A673 (cell line): ENCODE measurements at regions not wholly inside any gene's neighbourhood (a gene's known extent, or its start where the extent isn't known, plus 50 kb on each side); places are given as distances from the start of the nearest gene placed in this dataset.

ENCODE experiments used
- EZH2 ChIP-seq: fragments of 200-600 bp; sonication (generic); IDR thresholded peaks from 2 replicates; pipeline ENCODE4 v1.6.1; 2017; ENCODE audit warnings: borderline replicate concordance, low read depth, mild to moderate bottlenecking, mixed read lengths, antibody characterized with exemption, low read length; ENCODE audit not compliant: poor library complexity, severe bottlenecking
- TF ChIP-seq, protein P1 (sequence below): fragments of 300-800, 200-600 bp; sonication (generic); conservative IDR thresholded peaks from 2 replicates; pipeline ENCODE4 v1.5.1; 2017; ENCODE audit warnings: low read depth, mild to moderate bottlenecking, antibody characterized with exemption, low read length, moderate library complexity, mixed read lengths

DNA sequence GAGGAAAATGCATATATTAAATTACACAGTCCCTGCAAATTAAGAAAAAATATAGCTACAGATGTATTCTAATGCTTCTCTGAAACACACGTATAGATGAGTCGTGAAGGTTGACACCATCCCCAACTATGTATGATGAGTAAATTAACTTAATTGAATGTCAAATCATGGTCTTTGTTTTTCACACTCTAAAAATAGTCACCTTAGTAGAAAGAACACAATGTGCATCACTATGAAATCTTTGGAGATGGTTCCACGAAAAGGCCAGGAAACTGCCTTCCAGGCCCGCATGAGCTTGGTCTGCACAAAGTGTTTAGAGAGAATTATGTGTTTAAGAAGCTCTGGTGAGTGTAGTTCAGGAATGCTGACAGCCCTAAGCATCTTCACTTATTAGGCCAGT lies 313.4 kb upstream of the IL12A start:
- TF ChIP-seq, protein P1, sequence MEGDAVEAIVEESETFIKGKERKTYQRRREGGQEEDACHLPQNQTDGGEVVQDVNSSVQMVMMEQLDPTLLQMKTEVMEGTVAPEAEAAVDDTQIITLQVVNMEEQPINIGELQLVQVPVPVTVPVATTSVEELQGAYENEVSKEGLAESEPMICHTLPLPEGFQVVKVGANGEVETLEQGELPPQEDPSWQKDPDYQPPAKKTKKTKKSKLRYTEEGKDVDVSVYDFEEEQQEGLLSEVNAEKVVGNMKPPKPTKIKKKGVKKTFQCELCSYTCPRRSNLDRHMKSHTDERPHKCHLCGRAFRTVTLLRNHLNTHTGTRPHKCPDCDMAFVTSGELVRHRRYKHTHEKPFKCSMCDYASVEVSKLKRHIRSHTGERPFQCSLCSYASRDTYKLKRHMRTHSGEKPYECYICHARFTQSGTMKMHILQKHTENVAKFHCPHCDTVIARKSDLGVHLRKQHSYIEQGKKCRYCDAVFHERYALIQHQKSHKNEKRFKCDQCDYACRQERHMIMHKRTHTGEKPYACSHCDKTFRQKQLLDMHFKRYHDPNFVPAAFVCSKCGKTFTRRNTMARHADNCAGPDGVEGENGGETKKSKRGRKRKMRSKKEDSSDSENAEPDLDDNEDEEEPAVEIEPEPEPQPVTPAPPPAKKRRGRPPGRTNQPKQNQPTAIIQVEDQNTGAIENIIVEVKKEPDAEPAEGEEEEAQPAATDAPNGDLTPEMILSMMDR: no peak
- no peak for TF ChIP-seq EZH2
